ENCODE measurements at regions not wholly inside any gene's neighbourhood (a gene's known extent, or its start where the extent isn't known, plus 50 kb on each side); places are given as distances from the start of the nearest gene placed in this dataset.
"Not testable (repeated sequence)": the region's sequence is repeated elsewhere in the genome, so short reads cannot be mapped to it uniquely, and the experiment has no call there.

DNA sequence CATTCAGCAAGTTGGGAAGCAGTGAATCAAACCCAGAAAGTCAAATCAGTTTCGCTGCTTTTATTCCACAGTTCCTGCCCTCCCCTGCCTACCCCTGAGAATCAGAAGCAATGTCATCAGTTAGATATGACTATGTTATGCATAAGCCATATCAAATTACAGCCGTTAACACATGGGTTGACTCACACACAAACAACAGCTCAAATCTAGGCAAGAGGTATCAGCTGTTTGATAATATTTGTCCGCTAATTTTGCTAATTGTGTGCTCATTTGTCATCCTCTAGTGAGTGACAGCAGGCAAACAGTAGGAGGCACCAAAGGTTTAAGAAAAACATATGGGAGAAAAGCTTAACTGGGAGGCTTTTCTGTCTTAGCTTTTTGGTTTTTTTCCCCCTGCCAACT is 327.4 kb upstream of the CCL2 start:
- ChIA-PET POLR2A (ENCODE audit: low non-redundant PET) (no interaction called here), CTCF (no interaction called here)
- TF ChIP-seq, protein P1, sequence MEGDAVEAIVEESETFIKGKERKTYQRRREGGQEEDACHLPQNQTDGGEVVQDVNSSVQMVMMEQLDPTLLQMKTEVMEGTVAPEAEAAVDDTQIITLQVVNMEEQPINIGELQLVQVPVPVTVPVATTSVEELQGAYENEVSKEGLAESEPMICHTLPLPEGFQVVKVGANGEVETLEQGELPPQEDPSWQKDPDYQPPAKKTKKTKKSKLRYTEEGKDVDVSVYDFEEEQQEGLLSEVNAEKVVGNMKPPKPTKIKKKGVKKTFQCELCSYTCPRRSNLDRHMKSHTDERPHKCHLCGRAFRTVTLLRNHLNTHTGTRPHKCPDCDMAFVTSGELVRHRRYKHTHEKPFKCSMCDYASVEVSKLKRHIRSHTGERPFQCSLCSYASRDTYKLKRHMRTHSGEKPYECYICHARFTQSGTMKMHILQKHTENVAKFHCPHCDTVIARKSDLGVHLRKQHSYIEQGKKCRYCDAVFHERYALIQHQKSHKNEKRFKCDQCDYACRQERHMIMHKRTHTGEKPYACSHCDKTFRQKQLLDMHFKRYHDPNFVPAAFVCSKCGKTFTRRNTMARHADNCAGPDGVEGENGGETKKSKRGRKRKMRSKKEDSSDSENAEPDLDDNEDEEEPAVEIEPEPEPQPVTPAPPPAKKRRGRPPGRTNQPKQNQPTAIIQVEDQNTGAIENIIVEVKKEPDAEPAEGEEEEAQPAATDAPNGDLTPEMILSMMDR (conservative IDR thresholded peaks at IDR 0.05; ENCODE audit: low read depth): no peak
- no peak overlapping the region for H3K27ac ChIP-seq
- DNase-seq (ENCODE audit: low spot score): peak; percentile 60

DNA sequence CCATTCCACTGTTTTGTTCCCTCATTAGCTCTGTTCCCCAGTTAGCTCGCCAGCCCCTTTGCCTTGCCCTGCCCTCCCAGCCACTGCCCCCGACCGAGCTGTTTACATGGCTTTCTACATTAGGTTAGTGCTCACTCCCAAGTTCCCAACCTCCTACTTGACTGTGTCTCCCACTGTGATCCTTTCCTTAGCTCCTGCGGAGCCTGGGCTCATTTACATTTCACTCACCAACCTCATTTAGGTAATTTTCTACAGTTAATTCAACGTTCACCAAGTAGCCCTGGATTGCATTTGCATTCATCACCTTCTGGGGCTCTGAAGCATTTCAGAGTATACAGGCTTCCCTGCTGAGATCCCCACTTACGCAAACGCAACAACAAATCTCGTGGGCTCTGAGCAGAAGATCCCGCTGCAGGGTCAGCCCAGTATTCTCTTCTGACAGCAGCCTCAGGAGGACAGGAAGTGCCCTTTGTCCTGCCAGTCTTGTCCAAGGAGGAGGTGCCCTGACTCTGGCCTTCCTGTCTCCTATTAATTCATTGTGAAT is 325.8 kb upstream of the CCL2 start:
- H3K27ac ChIP-seq: no peak overlapping the region
- POLR2A ChIA-PET (ENCODE audit: low non-redundant PET): no interaction called here
- CTCF ChIA-PET: no interaction called here

DNA sequence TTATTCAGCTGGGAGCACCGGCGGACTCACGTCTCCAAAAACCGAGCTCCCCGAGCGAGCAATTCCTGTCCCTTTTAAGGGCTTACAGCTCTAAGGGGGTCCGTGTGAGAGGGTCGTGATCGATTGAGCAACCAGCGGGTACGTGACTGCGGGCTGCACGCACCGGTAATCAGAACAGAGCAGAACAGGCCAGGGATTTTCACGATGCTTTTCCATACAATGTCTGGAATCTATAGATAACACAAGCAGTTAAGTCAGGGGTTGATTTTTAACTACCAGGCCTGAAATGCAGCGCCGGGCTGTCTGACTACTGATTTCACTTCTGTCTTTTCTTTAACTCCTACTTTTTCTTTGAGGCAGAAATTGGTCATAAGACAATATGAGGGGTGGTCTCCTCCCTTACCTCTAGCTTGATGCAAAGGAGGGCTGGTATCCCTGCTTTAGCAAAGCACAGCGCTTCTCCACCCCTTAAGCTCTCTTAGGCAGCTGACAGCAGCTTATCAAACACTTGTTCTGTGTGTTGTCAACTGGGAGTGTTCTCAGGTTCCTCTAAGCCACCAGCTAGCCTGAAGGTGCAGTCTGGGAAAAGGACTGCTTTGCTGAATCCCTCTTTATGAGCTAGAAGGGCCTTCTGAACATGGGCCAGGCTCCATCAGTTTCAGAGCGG is 323.8 kb upstream of the CCL2 start:
- CTCF ChIA-PET: not testable (repeated sequence)

More for the DNA sequence above, 325.8 kb upstream of the CCL2 start:
- DNase-seq (ENCODE audit: low spot score): no peak
- TF ChIP-seq, protein P1 (conservative IDR thresholded peaks at IDR 0.05; ENCODE audit: low read depth): no peak

DNA sequence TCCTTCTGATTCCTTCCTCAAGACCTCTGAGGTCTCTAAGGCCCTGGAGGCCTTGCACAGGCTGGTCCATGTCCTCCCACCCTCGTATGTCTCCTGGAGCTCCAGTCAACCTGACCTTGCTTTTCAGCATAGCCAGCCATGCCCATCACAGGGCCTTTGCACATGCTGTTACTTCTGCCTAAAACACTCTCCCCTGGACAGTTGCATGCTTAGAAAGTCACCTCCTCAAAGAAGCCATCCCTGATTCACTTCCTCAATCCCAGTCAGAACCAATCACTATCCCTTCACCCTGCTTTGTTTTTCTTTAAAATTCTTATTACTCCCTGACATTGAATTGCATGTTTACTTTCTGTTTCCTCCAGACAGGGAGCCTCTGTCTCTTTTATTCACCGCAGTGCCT is 322.1 kb upstream of the CCL2 start:
- POLR2A ChIA-PET (ENCODE audit: low non-redundant PET): no interaction called here
- H3K27ac ChIP-seq: no peak overlapping the region
- CTCF ChIA-PET: no interaction called here
- TF ChIP-seq, protein P1 (conservative IDR thresholded peaks at IDR 0.05; ENCODE audit: low read depth): no peak
- no peak for DNase-seq (ENCODE audit: low spot score)

More for the DNA sequence above, 323.8 kb upstream of the CCL2 start:
- POLR2A ChIA-PET (ENCODE audit: low non-redundant PET); H3K27ac ChIP-seq; DNase-seq (ENCODE audit: low spot score): not testable (repeated sequence)

DNA sequence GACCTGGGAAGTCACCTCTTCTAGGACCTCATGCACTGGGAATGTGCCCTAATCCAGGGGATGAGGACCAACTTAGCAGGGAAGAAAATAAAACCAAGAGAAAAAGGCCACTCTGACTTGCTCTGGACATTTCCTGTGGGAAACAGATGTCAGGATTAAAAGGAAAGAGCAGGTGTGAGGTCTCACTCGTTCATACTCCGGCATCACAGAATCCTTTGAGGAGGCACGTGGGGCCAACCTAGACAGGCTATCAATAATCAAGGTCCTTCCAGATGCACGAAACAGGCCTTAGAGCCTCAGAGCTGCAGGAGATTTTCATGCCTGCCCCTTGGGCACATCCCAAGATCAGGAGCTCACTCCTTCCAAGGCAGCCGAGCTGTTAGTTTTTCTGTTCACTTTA is 321.5 kb upstream of the CCL2 start:
- ChIA-PET CTCF (no interaction called here), POLR2A (ENCODE audit: low non-redundant PET) (no interaction called here)
- DNase-seq (ENCODE audit: low spot score): no peak
- TF ChIP-seq, protein P1 (conservative IDR thresholded peaks at IDR 0.05; ENCODE audit: low read depth): no peak
- H3K27ac ChIP-seq: no peak overlapping the region

DNA sequence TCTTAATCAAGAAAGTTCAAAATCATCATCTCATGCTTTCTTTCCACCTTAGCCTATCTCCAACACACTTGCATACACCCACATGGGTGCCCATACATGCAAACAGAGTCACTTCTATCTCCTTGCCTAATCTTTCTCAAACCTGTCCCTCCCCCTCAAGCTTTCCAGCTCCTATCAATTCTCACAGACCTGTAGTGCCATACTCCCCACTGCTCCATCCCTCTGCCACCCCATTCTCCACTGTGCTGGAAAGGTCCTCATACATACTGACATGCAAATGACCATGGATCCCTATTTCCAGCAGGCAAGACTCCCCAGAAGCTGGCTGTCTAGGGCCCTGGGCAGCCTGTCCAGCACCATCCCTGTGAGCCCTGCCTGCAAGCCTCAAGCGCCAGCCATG is 320.4 kb upstream of the CCL2 start:
- POLR2A ChIA-PET (ENCODE audit: low non-redundant PET): no interaction called here
- no peak overlapping the region for H3K27ac ChIP-seq
- no peak for DNase-seq (ENCODE audit: low spot score)
- TF ChIP-seq, protein P1 (conservative IDR thresholded peaks at IDR 0.05; ENCODE audit: low read depth): no peak
- CTCF ChIA-PET: no interaction called here

DNA sequence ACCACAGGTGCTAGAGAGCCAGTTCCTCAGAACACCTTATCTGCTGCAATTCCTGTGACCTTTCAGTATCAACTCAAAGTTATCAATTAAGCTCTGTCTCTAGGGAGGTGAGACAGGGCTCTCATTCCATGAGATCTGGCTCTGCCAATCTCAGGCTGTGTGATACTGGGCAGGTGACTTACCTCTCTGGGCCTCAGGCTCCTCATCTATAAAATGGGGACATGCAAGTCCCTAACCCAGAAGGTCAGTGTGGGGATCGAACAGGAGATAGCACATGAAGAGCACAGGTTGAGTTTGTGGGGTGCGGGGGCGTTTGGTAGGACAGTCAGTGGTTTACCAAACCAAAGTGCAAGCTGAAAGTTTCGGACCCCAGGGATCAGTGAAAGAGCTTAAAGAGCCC is 319.3 kb upstream of the CCL2 start:
- no peak for DNase-seq (ENCODE audit: low spot score)
- no peak overlapping the region for H3K27ac ChIP-seq
- CTCF ChIA-PET: no interaction called here
- TF ChIP-seq, protein P1 (conservative IDR thresholded peaks at IDR 0.05; ENCODE audit: low read depth): no peak
- POLR2A ChIA-PET (ENCODE audit: low non-redundant PET): no interaction called here
